CD4-positive, alpha-beta T cell (primary cell): ENCODE measurements at regions not wholly inside any gene's neighbourhood (a gene's known extent, or its start where the extent isn't known, plus 50 kb on each side); places are given as distances from the start of the nearest gene placed in this dataset.
A peak's percentile ranks its signal among the peaks of the same experiment; 100 is the strongest.
"Not testable (repeated sequence)": the region's sequence is repeated elsewhere in the genome, so short reads cannot be mapped to it uniquely, and the experiment has no call there.

ENCODE experiments used
- ATAC-seq: fragments of 200-7000 bp; cut with Tn5 transposase; one replicate; pipeline ENCODE4 v1.10.0; 2022; ENCODE audit warnings: mild to moderate bottlenecking; ENCODE audit not compliant: poor library complexity
- CTCF ChIA-PET: fragments of 350-600 bp; sonication (Branson Sonifier 250); formaldehyde crosslinking; loops from one replicate; lab custom pipeline; 2021; ENCODE audit warnings: antibody characterized with exemption, inconsistent platforms; lab: Charles Lee
- POLR2A ChIA-PET: fragments of 350-600 bp; sonication (Branson Sonifier 250); formaldehyde crosslinking; loops from one replicate; lab custom pipeline; 2021; ENCODE audit warnings: antibody characterized with exemption, inconsistent platforms; lab: Charles Lee
- DNase-seq, 14 experiments: peaks; one replicate each; pipeline ENCODE4 v3.0.0-alpha.2; 2013 to 2020; ENCODE audit warnings: mixed read lengths in 2 of 14
- H3K27ac ChIP-seq, 2 donors: one replicate each; pipeline versions ENCODE4 v1.5.1 to v1.7.0; 2013; ENCODE audit warnings: low read length in 2 of 2, low read depth in 1 of 2, mild to moderate bottlenecking in 1 of 2
- H3K27me3 ChIP-seq, 2 experiments: 1 replicate in 1 of 2; 2 replicates in 1 of 2; pipeline versions ENCODE4 v1.6.1 to v1.7.0; 2013; ENCODE audit warnings: low read length in 2 of 2, control low read depth in 1 of 2, mild to moderate bottlenecking in 1 of 2, moderate library complexity in 1 of 2; ENCODE audit not compliant: insufficient read depth in 2 of 2, control insufficient read depth in 1 of 2
- H3K36me3 ChIP-seq: one replicate; pipeline ENCODE4 v1.6.1; 2013; ENCODE audit warnings: low read length, control low read depth; ENCODE audit not compliant: insufficient read depth
- H3K4me1 ChIP-seq: one replicate; pipeline ENCODE4 v1.6.1; 2013; ENCODE audit warnings: low read length, control low read depth; ENCODE audit not compliant: insufficient read depth
- H3K4me3 ChIP-seq: one replicate; pipeline ENCODE4 v1.5.1; 2013; ENCODE audit warnings: mild to moderate bottlenecking, low read length, moderate library complexity
- H3K9me3 ChIP-seq, 2 experiments: 1 replicate in 1 of 2; 2 replicates in 1 of 2; pipeline versions ENCODE4 v1.6.1 to v1.7.0; 2013; ENCODE audit warnings: low read length in 2 of 2, mild to moderate bottlenecking in 2 of 2, control low read depth in 1 of 2, moderate library complexity in 1 of 2; ENCODE audit not compliant: control insufficient read depth in 1 of 2, insufficient read depth in 1 of 2
- H3K27ac Mint-ChIP-seq: one replicate; pipeline ENCODE4 v1.8.0; 2020; ENCODE audit warnings: mixed read lengths
- H3K27me3 Mint-ChIP-seq: one replicate; pipeline ENCODE4 v1.8.0; 2021; ENCODE audit warnings: mixed read lengths
- H3K36me3 Mint-ChIP-seq: one replicate; pipeline ENCODE4 v1.8.0; 2021; ENCODE audit warnings: low read depth, mixed read lengths
- H3K4me1 Mint-ChIP-seq: one replicate; pipeline ENCODE4 v1.8.0; 2021; ENCODE audit warnings: low read depth, mixed read lengths
- H3K4me3 Mint-ChIP-seq: one replicate; pipeline ENCODE4 v1.8.0; 2020; ENCODE audit warnings: mild to moderate bottlenecking, mixed read lengths
- H3K9me3 Mint-ChIP-seq: one replicate; pipeline ENCODE4 v1.8.0; 2020; ENCODE audit warnings: mixed read lengths
- CTCF ChIP-seq: fragments of 200-600 bp; IDR thresholded peaks from one replicate; pipeline ENCODE4 v1.8.0; 2022; ENCODE audit warnings: antibody characterized with exemption, mild to moderate bottlenecking
- intact Hi-C, 2 experiments: fragments of 100-400 bp; cut with DNase I in 1 of 2; cut with micrococcal nuclease in 1 of 2; formaldehyde crosslinking; loops; one replicate each; pipeline versions ENCODE4 v1.15.1 to v1.9.0; 2023 to 2025; cut with DNase I, micrococcal nuclease

GRCh38 chr9:38518826-38519225 lies 94.6 kb upstream of the IGFBPL1 start:
- no peak overlapping the region for H3K27ac ChIP-seq
- Mint-ChIP-seq H3K27me3 (no peaks in the 10 kb centered on the region), H3K9me3 (no peaks in the 10 kb centered on the region), H3K36me3 (no peaks in the 10 kb centered on the region), H3K4me3 (no peak overlapping the region), H3K4me1 (no peaks in the 10 kb centered on the region), H3K27ac (no peak overlapping the region)
- intact Hi-C loops: no loop called here
- ChIA-PET CTCF (no interaction called here), POLR2A (no interaction called here)
- no peak for TF ChIP-seq CTCF
- H3K4me3 ChIP-seq: no peak overlapping the region
- H3K4me1 ChIP-seq: no peaks in the 10 kb centered on the region
- H3K36me3 ChIP-seq: no peaks in the 10 kb centered on the region
- H3K9me3 ChIP-seq: no peaks in the 10 kb centered on the region
- DNase-seq (no peak), ATAC-seq (no peak)
- no peaks in the 10 kb centered on the region for H3K27me3 ChIP-seq

GRCh38 chr9:38516273-38516672 lies 92.0 kb upstream of the IGFBPL1 start:
- peak in 2 of 14 experiments; percentile 22 to 26 for DNase-seq
- H3K9me3 ChIP-seq, CTCF ChIA-PET, H3K27ac ChIP-seq, H3K4me1 Mint-ChIP-seq, H3K36me3 Mint-ChIP-seq, H3K4me3 ChIP-seq, H3K4me1 ChIP-seq, POLR2A ChIA-PET, H3K4me3 Mint-ChIP-seq, H3K9me3 Mint-ChIP-seq, H3K27me3 ChIP-seq, intact Hi-C loops, ATAC-seq, H3K36me3 ChIP-seq, H3K27me3 Mint-ChIP-seq, H3K27ac Mint-ChIP-seq: not testable (repeated sequence)

GRCh38 chr9:38515055-38515454 lies 90.8 kb upstream of the IGFBPL1 start:
- H3K4me3 ChIP-seq, H3K27me3 ChIP-seq, H3K27ac ChIP-seq, H3K9me3 Mint-ChIP-seq, CTCF ChIA-PET, H3K27ac Mint-ChIP-seq, H3K4me1 Mint-ChIP-seq, H3K27me3 Mint-ChIP-seq, DNase-seq, H3K36me3 ChIP-seq, ATAC-seq, H3K9me3 ChIP-seq, POLR2A ChIA-PET, H3K4me3 Mint-ChIP-seq, H3K36me3 Mint-ChIP-seq, H3K4me1 ChIP-seq, intact Hi-C loops: not testable (repeated sequence)

- CTCF ChIA-PET, H3K27me3 ChIP-seq, ATAC-seq, H3K4me3 ChIP-seq, H3K27ac ChIP-seq, H3K36me3 ChIP-seq, H3K4me1 Mint-ChIP-seq, H3K9me3 Mint-ChIP-seq, intact Hi-C loops, H3K9me3 ChIP-seq, H3K27me3 Mint-ChIP-seq, H3K4me1 ChIP-seq, H3K36me3 Mint-ChIP-seq, POLR2A ChIA-PET, DNase-seq, H3K4me3 Mint-ChIP-seq, H3K27ac Mint-ChIP-seq: not testable (repeated sequence)
Measured at GRCh38 chr9:38510340-38510739, 86.1 kb upstream of the IGFBPL1 start.

- ChIA-PET CTCF (no interaction called here), POLR2A (no interaction called here)
- no peaks in the 10 kb centered on the region for H3K27me3 ChIP-seq
- Mint-ChIP-seq H3K4me3 (no peak overlapping the region), H3K27me3 (no peaks in the 10 kb centered on the region), H3K4me1 (no peaks in the 10 kb centered on the region), H3K36me3 (no peaks in the 10 kb centered on the region), H3K9me3 (no peaks in the 10 kb centered on the region), H3K27ac (no peak overlapping the region)
- DNase-seq: no peak
- H3K4me1 ChIP-seq: no peaks in the 10 kb centered on the region
- no peaks in the 10 kb centered on the region for H3K36me3 ChIP-seq
- intact Hi-C loops: no loop called here
- H3K4me3 ChIP-seq: no peak overlapping the region
- no peak for TF ChIP-seq CTCF
- H3K27ac ChIP-seq: no peak overlapping the region
- H3K9me3 ChIP-seq: no peaks in the 10 kb centered on the region
- ATAC-seq: no peak
Measured at GRCh38 chr9:38507587-38507986, 83.3 kb upstream of the IGFBPL1 start.

- CTCF ChIA-PET, DNase-seq, H3K27me3 Mint-ChIP-seq, H3K27me3 ChIP-seq, H3K9me3 ChIP-seq, POLR2A ChIA-PET, H3K36me3 ChIP-seq, H3K4me3 ChIP-seq, H3K36me3 Mint-ChIP-seq, H3K4me1 ChIP-seq, H3K4me3 Mint-ChIP-seq, intact Hi-C loops, H3K27ac ChIP-seq, H3K4me1 Mint-ChIP-seq, H3K9me3 Mint-ChIP-seq, H3K27ac Mint-ChIP-seq, ATAC-seq: not testable (repeated sequence)
Measured at GRCh38 chr9:38500171-38500570, 75.9 kb upstream of the IGFBPL1 start.
